Fibroblast of peridontal ligament (primary cell): ENCODE measurements at regions not wholly inside any gene's neighbourhood (a gene's known extent, or its start where the extent isn't known, plus 50 kb on each side); places are given as distances from the start of the nearest gene placed in this dataset.

Experiments used
- DNase-seq: peaks from one replicate; pipeline ENCODE4 v3.0.0-alpha.2; 2010; ENCODE audit errors: extremely low read depth

GRCh38 chr9:79312686-79313421, 258.9 kb upstream of the TLE4 start:
- DNase-seq = no peak

- no peak for DNase-seq
Observed at GRCh38 chr9:79325501-79325900, 246.3 kb upstream of the TLE4 start.

- DNase-seq = no peak
Observed at GRCh38 chr9:79329861-79330260, 241.9 kb upstream of the TLE4 start.

GRCh38 chr9:79334001-79334400, 237.8 kb upstream of the TLE4 start:
- no peak for DNase-seq

GRCh38 chr9:79334711-79335110, 237.1 kb upstream of the TLE4 start:
- DNase-seq = no peak

- DNase-seq = no peak
Observed at GRCh38 chr9:79335987-79336386, 235.8 kb upstream of the TLE4 start.

GRCh38 chr9:79341561-79341960, 230.2 kb upstream of the TLE4 start:
- no peak for DNase-seq

GRCh38 chr9:79346350-79347020, 225.3 kb upstream of the TLE4 start:
- peak; percentile 5 for DNase-seq

GRCh38 chr9:79352322-79352721, 219.4 kb upstream of the TLE4 start:
- DNase-seq = no peak

GRCh38 chr9:79353856-79354520, 217.8 kb upstream of the TLE4 start:
- DNase-seq = peak; percentile 30

- DNase-seq = no peak
Observed at GRCh38 chr9:79357194-79357593, 214.6 kb upstream of the TLE4 start.

- no peak for DNase-seq
Observed at GRCh38 chr9:79357616-79358015, 214.1 kb upstream of the TLE4 start.

- DNase-seq = peak; percentile 5
Observed at GRCh38 chr9:79360387-79361347, 211.1 kb upstream of the TLE4 start.

GRCh38 chr9:79362100-79363081, 209.4 kb upstream of the TLE4 start:
- no peak for DNase-seq

- DNase-seq = no peak
Observed at GRCh38 chr9:79369676-79370075, 202.1 kb upstream of the TLE4 start.

GRCh38 chr9:79371301-79371700, 200.5 kb upstream of the TLE4 start:
- no peak for DNase-seq

GRCh38 chr9:79371948-79372555, 199.7 kb upstream of the TLE4 start:
- no peak for DNase-seq

- DNase-seq = no peak
Observed at GRCh38 chr9:79377339-79377855, 194.4 kb upstream of the TLE4 start.

- DNase-seq = no peak
Observed at GRCh38 chr9:79378107-79378506, 193.7 kb upstream of the TLE4 start.

- no peak for DNase-seq
Observed at GRCh38 chr9:79382044-79382443, 189.7 kb upstream of the TLE4 start.
